ENCODE measurements at regions not wholly inside any gene's neighbourhood (a gene's known extent, or its start where the extent isn't known, plus 50 kb on each side); places are given as distances from the start of the nearest gene placed in this dataset.

DNA sequence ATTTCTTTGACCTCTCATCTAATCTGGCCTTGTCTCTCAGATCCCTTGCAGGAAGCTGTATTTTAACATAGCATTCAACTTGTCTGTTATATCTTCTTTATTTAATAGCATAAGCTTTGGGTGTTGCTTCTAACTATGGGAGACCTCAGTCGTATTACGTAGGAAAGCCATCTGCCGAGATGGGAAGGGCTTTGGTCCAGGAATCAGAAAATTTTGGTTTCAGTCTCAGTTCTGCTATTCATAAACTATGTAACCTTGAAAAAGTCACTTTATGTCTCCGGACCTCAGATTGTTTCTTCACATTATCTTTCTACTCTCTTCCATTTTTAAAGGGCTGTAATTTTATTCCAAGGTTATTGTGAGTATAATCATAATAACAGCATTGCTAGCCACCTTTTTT, 297.7 kb downstream of the SATB2 start:
- BruUV-seq (replicated peaks), result no TSS peak
- no peak overlapping the region for H2AFZ ChIP-seq (ENCODE audit: low read depth, low read length)
- TF ChIP-seq CBX1 (IDR thresholded peaks at IDR 0.05; ENCODE audit: low read depth) (no peak), ESRRB (CRISPR knock-in tag; IDR thresholded peaks at IDR 0.05; ENCODE audit: borderline replicate concordance) (no peak)
- H3K27ac ChIP-seq (ENCODE audit: extremely low read depth, low read depth, low read length), result no peak overlapping the region
- no peaks in the 10 kb centered on the region for H4K20me1 ChIP-seq (replicated peaks; ENCODE audit: control insufficient read depth, insufficient read depth, low read length)
- no peaks in the 10 kb centered on the region for H3K79me2 ChIP-seq (ENCODE audit: control insufficient read depth, insufficient read depth, low read length)
- H3K9ac ChIP-seq (ENCODE audit: insufficient read depth in 1 of 2, low read depth in 2 of 2, low read length in 2 of 2), result no peak overlapping the region
- intact Hi-C loops (cut with micrococcal nuclease), result no loop called here
- CTCF ChIA-PET (ENCODE audit: low intra/inter-chr PET ratio), result no interaction called here
- H3K4me2 ChIP-seq (ENCODE audit: insufficient read depth, low read length), result no peak overlapping the region
- no peaks in the 10 kb centered on the region for H3K36me3 ChIP-seq (ENCODE audit: control insufficient read depth, insufficient read depth, low read length)
- H3K4me1 ChIP-seq (replicated peaks in 1 of 2; ENCODE audit: control insufficient read depth in 2 of 2, insufficient read depth in 2 of 2, low read length in 2 of 2), result no peaks in the 10 kb centered on the region
- no peaks in the 10 kb centered on the region for H3K27me3 ChIP-seq (ENCODE audit: control insufficient read depth in 2 of 2, insufficient read depth in 2 of 2, low read length in 2 of 2)
- DNase-seq (ENCODE audit: extremely low read depth in 1 of 4, low spot score in 3 of 4), result no peak
- in situ Hi-C loops (cut with MboI), result no loop called here
- POLR2A ChIA-PET, result no interaction called here
- no peak overlapping the region for H3K4me3 ChIP-seq
- no peak for FAIRE-seq
- H3K9me3 ChIP-seq (replicated peaks; ENCODE audit: control insufficient read depth, insufficient read depth, low read depth, low read length), result no peaks in the 10 kb centered on the region
- no peak for ATAC-seq
- H3K9me1 ChIP-seq (ENCODE audit: control insufficient read depth, insufficient read depth, low read length), result no peaks in the 10 kb centered on the region
- WGBS (ENCODE audit: insufficient coverage, low coverage, missing lambda C conversion rate), result 0% methylated on average over 4 of the region's 4 CpGs

DNA sequence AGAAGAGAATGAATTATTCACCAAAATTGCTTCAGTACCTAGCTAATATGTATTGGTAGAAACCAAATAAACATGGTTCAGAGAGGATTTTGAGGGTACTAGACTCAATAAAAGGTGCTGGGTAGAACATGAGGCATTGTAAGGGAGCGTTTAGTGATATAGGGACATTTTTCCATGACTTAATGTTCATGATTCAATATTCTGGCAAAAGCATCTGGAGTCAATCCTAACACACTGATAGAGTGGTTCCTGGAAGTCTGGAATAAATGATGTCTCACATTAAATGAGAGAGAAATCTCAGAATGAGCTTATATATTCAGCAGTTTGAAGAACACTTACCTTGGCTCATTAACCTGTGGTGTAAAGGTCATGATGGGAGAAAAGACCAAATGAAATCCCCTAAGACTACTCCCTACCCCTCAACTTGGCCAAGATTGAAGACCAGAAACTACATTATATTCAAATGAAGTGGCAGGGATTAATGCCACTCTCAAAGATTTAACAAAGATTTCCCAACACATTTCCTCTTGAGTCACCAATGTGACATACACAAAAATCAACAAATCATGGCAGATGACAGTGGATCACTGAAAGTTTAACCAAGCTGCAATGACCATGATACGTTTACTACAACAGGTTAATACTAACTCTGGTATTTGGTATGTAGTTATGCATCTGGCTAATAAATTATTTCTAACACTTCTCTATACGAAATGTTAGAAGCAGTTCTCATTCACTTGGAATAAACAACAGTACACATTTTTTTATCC, 309.5 kb downstream of the SATB2 start:
- BruUV-seq (replicated peaks), result no TSS peak
- no peak for ATAC-seq
- TF ChIP-seq SMARCA4 (IDR thresholded peaks at IDR 0.05) (no peak), NR4A1 (CRISPR knock-in tag; IDR thresholded peaks at IDR 0.05) (no peak), NR4A1 (tag; IDR thresholded peaks at IDR 0.05) (no peak), MAFG (tag; conservative IDR thresholded peaks at IDR 0.05) (no peak), CSDE1 (IDR thresholded peaks at IDR 0.05) (no peak), EGR1 (conservative IDR thresholded peaks at IDR 0.05) (no peak)
- TF ChIP-seq, protein P1, sequence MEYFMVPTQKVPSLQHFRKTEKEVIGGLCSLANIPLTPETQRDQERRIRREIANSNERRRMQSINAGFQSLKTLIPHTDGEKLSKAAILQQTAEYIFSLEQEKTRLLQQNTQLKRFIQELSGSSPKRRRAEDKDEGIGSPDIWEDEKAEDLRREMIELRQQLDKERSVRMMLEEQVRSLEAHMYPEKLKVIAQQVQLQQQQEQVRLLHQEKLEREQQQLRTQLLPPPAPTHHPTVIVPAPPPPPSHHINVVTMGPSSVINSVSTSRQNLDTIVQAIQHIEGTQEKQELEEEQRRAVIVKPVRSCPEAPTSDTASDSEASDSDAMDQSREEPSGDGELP (CRISPR knock-in tag; IDR thresholded peaks at IDR 0.05; ENCODE audit: borderline replicate concordance), result no peak
- TF ChIP-seq, protein P2, sequence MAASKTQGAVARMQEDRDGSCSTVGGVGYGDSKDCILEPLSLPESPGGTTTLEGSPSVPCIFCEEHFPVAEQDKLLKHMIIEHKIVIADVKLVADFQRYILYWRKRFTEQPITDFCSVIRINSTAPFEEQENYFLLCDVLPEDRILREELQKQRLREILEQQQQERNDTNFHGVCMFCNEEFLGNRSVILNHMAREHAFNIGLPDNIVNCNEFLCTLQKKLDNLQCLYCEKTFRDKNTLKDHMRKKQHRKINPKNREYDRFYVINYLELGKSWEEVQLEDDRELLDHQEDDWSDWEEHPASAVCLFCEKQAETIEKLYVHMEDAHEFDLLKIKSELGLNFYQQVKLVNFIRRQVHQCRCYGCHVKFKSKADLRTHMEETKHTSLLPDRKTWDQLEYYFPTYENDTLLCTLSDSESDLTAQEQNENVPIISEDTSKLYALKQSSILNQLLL (CRISPR knock-in tag; IDR thresholded peaks at IDR 0.05; ENCODE audit: borderline replicate concordance), result no peak
- TF ChIP-seq, protein P3, sequence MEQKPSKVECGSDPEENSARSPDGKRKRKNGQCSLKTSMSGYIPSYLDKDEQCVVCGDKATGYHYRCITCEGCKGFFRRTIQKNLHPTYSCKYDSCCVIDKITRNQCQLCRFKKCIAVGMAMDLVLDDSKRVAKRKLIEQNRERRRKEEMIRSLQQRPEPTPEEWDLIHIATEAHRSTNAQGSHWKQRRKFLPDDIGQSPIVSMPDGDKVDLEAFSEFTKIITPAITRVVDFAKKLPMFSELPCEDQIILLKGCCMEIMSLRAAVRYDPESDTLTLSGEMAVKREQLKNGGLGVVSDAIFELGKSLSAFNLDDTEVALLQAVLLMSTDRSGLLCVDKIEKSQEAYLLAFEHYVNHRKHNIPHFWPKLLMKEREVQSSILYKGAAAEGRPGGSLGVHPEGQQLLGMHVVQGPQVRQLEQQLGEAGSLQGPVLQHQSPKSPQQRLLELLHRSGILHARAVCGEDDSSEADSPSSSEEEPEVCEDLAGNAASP (IDR thresholded peaks at IDR 0.05), result no peak
- TF ChIP-seq, protein P4, sequence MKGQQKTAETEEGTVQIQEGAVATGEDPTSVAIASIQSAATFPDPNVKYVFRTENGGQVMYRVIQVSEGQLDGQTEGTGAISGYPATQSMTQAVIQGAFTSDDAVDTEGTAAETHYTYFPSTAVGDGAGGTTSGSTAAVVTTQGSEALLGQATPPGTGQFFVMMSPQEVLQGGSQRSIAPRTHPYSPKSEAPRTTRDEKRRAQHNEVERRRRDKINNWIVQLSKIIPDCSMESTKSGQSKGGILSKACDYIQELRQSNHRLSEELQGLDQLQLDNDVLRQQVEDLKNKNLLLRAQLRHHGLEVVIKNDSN (CRISPR knock-in tag; IDR thresholded peaks at IDR 0.05), result no peak

More for the DNA sequence above, 309.5 kb downstream of the SATB2 start:
- H3K9ac ChIP-seq (ENCODE audit: insufficient read depth in 1 of 2, low read depth in 2 of 2, low read length in 2 of 2), result no peak overlapping the region
- ChIA-PET CTCF (ENCODE audit: low intra/inter-chr PET ratio) (no interaction called here), POLR2A (interaction anchor here (0.6 kb wide), 1 partner anchor 276 kb away, joined by 4 read pairs; no protein-coding TSS in a partner anchor)
- H3K27me3 ChIP-seq (ENCODE audit: control insufficient read depth in 2 of 2, insufficient read depth in 2 of 2, low read length in 2 of 2), result no peaks in the 10 kb centered on the region
- H3K79me2 ChIP-seq (ENCODE audit: control insufficient read depth, insufficient read depth, low read length), result no peaks in the 10 kb centered on the region
- no peak for DNase-seq (ENCODE audit: extremely low read depth in 1 of 4, low spot score in 3 of 4)
- 0% methylated on average over 3 of the region's 3 CpGs for WGBS (ENCODE audit: insufficient coverage, low coverage, missing lambda C conversion rate)
- FAIRE-seq, result no peak
- H3K4me1 ChIP-seq (replicated peaks in 1 of 2; ENCODE audit: control insufficient read depth in 2 of 2, insufficient read depth in 2 of 2, low read length in 2 of 2), result no peaks in the 10 kb centered on the region
- no peaks in the 10 kb centered on the region for H4K20me1 ChIP-seq (replicated peaks; ENCODE audit: control insufficient read depth, insufficient read depth, low read length)
- no peak overlapping the region for H3K27ac ChIP-seq (ENCODE audit: extremely low read depth, low read depth, low read length)
- no peak overlapping the region for H2AFZ ChIP-seq (ENCODE audit: low read depth, low read length)
- H3K4me2 ChIP-seq (ENCODE audit: insufficient read depth, low read length), result no peak overlapping the region
- H3K4me3 ChIP-seq, result no peak overlapping the region
- no peaks in the 10 kb centered on the region for H3K9me3 ChIP-seq (replicated peaks; ENCODE audit: control insufficient read depth, insufficient read depth, low read depth, low read length)
- intact Hi-C loops (cut with micrococcal nuclease), result no loop called here
- no peaks in the 10 kb centered on the region for H3K9me1 ChIP-seq (ENCODE audit: control insufficient read depth, insufficient read depth, low read length)
- in situ Hi-C loops (cut with MboI), result no loop called here
- H3K36me3 ChIP-seq (ENCODE audit: control insufficient read depth, insufficient read depth, low read length), result no peaks in the 10 kb centered on the region
